ENCODE measurements at regions not wholly inside any gene's neighbourhood (a gene's known extent, or its start where the extent isn't known, plus 50 kb on each side); places are given as distances from the start of the nearest gene placed in this dataset.
"Not testable (repeated sequence)": the region's sequence is repeated elsewhere in the genome, so short reads cannot be mapped to it uniquely, and the experiment has no call there.

GRCh38 chr2:16217741-16218140 is 277.4 kb downstream of the MYCN start:
- DNase-seq (ENCODE audit: low read depth) = not testable (repeated sequence)

- no peak for DNase-seq (ENCODE audit: low read depth)
Observed at GRCh38 chr2:16217291-16217690, 276.9 kb downstream of the MYCN start.

- no peak for DNase-seq (ENCODE audit: low read depth)
Observed at GRCh38 chr2:16216558-16216945, 276.2 kb downstream of the MYCN start.

GRCh38 chr2:16215902-16216557 is 275.7 kb downstream of the MYCN start:
- no peak for DNase-seq (ENCODE audit: low read depth)

GRCh38 chr2:16214861-16215260 is 274.5 kb downstream of the MYCN start:
- DNase-seq (ENCODE audit: low read depth) = no peak

GRCh38 chr2:16214391-16214790 is 274.0 kb downstream of the MYCN start:
- no peak for DNase-seq (ENCODE audit: low read depth)

GRCh38 chr2:16212321-16212720 is 272.0 kb downstream of the MYCN start:
- no peak for DNase-seq (ENCODE audit: low read depth)

DNA sequence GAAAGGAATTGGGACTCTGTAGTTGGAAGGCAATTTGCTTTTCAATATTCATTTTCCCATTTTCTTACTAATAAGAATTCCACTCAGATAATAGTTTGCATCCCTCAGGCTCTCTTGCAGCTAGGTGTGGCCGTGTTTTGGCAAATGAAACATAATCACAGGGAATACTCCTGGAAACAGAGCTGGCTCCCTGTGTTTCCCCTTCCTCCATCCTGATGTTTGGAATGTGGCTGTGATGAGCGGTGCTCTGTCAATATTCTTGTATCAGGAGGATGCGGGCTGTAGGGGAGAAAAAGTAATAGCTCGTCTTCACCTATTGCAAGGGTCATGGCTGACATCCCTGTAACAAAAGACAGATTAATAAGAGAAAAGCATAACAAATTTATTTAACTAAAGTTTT is 271.0 kb downstream of the MYCN start:
- DNase-seq (ENCODE audit: low read depth) = no peak

- no peak for DNase-seq (ENCODE audit: low read depth)
Observed at GRCh38 chr2:16210841-16211240, 270.5 kb downstream of the MYCN start.

DNA sequence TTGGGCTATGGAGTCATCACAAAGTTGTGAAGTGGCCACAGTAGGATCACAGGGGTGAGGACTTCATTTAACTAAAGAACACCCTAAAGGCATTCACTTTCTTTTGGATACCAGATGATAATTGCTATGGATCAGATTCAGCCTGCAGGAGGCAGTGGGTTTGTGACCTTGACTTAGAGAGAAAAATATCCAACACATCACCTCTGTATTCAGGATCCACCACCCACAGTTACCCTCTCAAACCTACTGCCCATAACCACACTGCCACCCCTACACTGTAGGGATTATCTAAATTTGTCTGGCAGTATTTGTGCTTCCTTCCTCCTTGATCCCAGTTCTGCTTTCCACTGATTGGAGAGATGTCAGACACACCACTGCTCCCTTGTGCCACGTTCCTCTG is 269.4 kb downstream of the MYCN start:
- DNase-seq (ENCODE audit: low read depth) = no peak

GRCh38 chr2:16208921-16209320 is 268.6 kb downstream of the MYCN start:
- no peak for DNase-seq (ENCODE audit: low read depth)

DNA sequence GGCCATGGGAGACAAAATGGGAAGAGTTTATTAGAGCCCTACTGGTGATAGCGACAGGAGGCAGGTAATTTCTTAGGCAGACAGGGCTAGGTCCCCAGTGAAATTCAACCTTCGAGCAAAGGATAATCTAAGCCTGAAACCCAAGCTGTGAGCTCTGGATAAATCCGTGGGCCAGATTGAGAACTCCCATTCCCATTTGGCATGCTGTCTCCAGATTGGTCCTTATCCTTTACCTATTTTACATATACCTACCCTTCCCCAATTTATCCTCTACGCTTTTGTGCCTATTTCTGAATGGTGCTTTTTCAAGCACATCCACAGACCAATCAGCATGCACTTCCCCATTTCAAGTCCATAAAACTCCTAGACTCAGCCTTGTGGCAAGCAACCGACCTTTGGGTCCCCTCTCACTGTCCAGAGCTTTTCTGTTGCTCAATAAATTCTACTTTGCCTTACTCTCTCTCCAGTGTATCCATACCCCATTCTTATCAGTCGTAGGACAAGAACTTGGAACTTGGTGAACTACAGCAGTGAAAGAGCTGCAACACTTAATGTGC is 268.0 kb downstream of the MYCN start:
- no peak for DNase-seq (ENCODE audit: low read depth)

DNA sequence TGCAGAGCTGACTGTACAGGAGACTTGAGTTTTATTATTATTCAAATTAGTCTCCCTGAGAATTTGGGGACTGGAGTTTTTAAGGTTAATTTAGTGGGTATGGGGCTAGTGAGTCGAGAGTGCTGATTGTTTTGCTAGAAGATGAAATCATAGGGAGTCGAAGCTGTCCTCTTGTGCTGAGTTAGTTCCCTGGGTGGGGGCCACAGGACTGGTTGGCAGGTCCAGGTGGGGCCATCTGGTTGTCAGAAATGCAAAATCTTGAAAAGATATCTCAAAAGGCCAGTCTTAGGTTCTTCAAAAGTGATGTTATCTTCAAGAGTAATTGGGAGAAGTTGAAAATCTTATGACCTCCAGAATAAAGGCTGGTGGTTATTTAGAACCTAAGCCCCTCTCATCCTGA is 267.3 kb downstream of the MYCN start:
- DNase-seq (ENCODE audit: low read depth) = no peak

- DNase-seq (ENCODE audit: low read depth) = no peak
Observed at GRCh38 chr2:16207151-16207550, 266.8 kb downstream of the MYCN start.

- no peak for DNase-seq (ENCODE audit: low read depth)
Observed at GRCh38 chr2:16206191-16206944, 266.0 kb downstream of the MYCN start.

DNA sequence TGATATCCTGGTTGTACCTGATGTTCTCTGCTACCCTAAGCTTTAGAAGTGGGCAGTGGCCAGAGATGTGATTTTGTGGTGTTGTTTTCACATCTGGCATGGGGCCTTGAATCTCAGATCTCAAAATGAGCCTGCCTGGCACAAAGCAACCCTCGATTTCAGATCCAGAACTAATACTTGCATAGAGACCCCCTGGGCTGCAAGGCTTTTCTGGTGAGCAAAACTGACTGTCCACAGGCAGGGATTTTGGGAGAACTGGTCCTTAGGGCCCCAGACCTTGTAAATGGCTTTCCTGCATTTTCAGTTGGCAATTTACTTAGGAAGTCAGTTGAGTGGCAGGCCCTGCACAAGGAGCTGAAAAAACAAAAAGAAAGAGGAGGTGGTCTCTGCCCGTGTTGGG is 265.3 kb downstream of the MYCN start:
- DNase-seq (ENCODE audit: low read depth) = no peak

DNA sequence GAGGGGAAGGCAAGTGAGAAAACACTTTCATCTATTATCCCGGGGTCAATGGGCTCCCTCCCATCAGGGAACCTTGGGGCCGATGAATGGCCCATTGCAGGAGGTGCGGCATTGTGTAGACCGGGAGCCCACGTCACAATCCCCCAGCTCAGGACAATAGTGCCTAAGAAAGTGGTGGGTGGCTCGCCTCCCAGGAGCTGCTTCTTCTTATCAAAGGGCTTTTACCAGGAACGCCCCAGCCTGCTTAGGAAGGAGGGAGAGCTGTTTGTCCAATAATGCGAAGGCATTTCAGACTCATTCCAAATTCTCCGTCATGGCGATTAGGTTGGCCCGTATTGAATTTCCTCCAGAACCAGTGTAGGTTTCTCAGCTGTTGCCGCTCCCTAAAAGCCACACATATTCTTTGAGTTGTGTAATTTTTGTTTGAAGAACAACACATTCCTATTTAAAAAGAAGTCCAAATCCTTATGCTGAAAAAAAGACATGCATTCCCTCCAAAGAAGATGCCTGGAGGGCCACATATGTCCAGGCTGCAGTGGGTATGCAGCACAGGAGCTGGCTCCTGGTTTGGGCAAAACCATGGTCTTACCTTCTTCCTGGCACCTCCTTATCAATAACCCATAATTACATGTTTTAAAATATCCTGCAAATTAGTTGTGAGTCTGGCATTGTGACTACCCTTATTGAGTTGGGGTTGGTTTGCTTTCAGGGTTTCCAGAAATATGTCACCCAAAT is 264.7 kb downstream of the MYCN start:
- DNase-seq (ENCODE audit: low read depth) = no peak

- DNase-seq (ENCODE audit: low read depth) = no peak
Observed at GRCh38 chr2:16204251-16204650, 263.9 kb downstream of the MYCN start.

GRCh38 chr2:16203691-16204090 is 263.3 kb downstream of the MYCN start:
- DNase-seq (ENCODE audit: low read depth) = no peak

DNA sequence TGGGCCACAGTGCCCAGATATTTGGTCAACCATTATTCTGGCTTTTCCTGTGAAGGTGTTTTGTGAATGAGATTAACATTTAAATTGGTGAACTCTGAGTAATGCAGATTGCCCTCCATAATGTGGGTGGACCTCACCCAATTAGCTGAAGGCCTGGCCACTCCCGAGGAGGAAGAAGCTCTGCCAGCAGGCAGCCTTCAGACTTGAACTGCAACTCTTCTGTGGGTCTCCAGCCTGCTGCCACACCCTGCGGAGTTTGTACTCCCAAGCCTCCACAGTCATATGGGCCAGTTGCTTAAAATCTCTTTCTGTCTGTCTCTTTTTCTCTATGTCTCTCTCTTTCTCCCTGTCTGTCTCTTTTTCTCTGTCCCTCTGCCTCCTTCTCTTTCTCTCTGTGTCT is 262.7 kb downstream of the MYCN start:
- no peak for DNase-seq (ENCODE audit: low read depth)

GRCh38 chr2:16202266-16203020 is 262.1 kb downstream of the MYCN start:
- no peak for DNase-seq (ENCODE audit: low read depth)

DNA sequence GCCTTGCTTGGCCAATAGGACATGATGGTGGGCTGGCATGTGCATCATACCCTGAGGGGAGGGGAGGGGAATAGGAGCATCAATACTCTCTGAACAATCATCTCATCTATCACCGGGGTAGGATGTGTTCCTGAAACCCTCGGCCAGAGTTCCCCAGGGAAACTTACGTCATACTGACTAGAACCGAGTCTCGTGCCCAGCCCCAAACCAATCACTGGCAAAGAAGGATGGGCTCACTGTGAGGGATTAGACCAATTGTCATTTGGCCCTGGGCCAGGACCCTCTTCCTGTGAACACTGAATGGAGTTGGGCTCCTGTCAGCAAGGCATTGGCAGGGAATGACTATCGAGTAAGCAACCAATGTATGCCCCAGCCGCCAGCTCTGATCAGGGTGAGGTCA is 261.5 kb downstream of the MYCN start:
- DNase-seq (ENCODE audit: low read depth) = no peak

Measured in amniotic epithelial cell (primary cell).